DMS153 treated with DMSO at 0.1 percent for 48 hours (cell line): ENCODE measurements at regions not wholly inside any gene's neighbourhood (a gene's known extent, or its start where the extent isn't known, plus 50 kb on each side); places are given as distances from the start of the nearest gene placed in this dataset.

Source experiments
- DNase-seq: peaks from one replicate; lab custom pipeline; 2025; ENCODE audit not compliant: unreplicated experiment; lab: John Stamatoyannopoulos, UW

DNA sequence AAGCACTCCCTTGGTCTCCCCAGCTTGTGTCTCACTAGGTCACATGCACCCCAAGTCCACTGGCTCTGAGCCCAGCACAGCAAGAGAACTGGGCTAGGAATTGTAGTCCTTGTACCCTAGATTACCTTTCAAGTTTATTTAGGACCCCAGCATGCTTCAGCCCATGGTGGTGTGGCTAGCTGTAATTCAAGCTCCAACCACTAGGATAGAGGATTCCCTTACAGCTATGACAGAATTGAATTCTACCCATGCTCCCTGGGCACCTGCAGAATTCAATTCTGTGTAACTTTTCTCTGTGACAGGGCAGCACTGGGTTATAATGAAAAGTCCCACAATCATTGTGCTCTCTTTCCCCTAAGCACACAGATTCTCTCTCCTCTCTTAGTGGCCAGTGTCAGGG lies 253.8 kb upstream of the DMD start:
- DNase-seq, result no peak

DNA sequence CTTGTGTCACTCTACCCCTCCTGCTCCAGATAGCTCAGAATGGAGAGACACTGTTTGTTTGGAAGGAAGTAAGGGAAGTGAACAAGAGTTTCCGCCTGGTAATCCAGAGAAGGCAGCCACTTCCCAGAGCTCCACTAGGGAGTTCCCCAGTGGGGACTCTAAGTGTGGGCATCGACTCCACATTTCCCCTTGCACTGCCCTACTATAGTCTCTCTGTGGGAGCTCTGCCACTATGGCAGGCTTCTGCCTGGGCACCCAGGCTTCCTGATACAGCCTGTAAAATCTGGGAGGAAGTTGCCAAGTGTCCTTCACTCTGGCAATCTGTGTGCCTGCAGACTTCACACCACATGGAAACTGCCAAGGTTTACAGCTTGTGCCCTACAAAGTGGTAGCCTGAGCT lies 245.8 kb upstream of the DMD start:
- no peak for DNase-seq

DNA sequence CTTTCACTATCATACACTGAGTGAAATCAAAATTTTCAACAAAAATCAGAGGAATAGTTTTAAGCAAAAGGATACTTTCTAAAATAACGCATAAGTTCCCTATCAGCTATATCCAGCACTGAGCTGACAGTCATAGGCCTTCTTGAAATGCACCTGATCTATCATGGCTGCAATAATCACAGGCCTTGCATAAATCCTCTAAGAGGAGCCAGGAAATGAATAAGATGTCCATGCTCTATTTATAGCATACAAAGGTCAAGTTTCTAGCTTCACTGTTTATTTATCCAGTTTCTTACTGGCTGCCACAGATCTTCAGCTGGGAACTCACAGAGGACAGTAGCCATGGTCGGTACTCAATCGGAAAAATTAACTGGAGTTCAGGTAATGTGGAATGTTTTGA lies 235.9 kb upstream of the DMD start:
- no peak for DNase-seq

DNA sequence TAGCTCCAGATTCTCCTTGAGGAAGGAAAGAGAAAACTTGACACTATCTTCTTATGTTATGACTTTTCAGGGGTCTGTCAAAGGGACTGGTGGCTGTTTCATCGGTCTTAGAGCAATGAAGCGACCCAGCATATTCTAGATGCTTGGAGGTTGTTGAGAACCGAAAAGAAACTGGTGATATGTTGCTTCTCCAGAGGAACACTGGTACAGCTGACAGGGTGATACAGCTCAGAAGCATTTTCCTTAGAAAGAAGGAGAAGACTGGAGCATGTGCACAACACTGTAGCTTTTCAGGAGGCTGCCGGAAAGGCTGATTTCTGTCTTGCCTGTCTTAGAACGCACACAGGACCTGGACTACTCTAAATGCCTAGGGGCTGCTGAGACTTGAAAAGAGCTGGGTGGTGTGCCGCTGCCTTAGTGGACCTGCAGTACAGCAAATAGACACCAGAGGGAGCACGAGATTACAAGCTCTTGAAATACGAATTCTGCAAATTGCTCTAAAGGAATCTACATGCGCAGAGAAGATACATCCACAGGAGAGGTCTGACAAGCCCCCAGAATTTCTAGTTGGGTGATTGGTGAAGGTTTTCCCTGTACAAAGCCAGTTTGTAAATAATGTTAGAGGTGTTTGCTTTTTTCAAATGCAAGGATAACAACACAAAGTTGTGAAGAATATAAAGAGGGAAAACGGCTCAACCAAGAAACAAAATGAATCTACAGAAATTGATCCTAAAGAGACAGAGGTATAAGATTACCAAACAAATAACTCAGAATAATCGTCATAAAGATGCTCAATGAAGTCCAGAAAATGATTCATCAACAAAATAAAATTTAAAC lies 223.1 kb upstream of the DMD start:
- peak; percentile 1 for DNase-seq

DNA sequence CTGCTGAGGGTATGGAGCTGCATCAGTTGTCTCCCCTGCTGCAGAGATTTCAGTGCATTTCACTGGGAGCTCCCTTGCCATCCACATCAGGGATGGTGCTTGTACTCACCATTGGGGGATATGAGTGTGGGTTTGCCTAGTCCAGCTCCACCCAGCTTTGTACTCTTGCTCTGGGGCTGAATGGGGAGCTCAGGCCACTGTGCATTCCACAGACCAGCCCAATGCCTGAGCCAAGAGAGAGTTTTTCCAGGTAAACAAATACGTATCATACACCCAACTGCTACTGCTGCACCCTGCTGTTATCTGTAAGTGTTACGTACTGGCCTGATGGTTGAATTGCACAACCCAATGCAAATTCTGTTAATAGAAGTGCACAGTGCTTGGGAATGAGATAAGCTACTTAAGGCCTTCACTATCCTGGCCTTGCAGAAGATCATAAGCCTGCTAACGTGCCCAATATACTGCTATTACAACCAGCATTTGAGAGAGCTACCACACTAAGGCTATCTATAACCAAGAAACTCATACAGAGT lies 205.0 kb upstream of the DMD start:
- no peak for DNase-seq

DNA sequence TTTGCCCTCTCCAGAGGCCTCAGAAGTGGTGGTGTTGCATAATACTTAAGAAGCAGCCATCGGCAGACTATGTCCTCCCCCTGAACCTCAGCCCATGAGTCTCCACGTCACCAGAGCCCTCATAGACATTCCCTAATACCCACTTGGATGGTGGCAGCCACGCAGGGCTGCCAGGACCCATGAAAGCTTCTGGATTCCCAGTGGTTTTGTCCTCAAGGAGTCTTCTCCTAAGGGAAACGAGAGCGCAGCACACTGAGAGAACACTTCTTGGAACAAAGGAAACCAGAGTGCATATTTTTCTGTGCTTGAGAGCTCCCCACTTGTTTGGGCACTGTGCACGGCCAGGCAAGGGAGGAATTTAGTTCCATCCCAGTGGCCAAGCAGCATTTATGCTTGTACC lies 204.1 kb upstream of the DMD start:
- no peak for DNase-seq

DNA sequence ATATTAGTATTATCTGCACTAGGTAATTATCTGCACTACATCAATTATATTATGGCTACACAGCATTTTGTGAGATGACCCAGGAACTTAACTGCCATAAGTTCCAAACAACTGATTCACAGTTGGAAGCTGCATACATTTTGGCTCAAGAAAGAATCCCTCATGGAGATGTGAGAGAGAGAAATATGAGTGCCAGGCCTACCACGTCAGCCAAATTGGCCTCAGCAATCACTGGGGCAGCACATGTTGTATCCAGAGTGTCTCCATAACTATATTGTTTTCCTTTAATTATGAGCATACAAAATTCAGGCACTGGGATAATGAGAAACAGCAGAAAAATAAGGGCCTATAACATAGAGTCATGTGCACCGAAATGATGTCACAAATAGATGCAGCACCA lies 174.2 kb upstream of the DMD start:
- DNase-seq, result no peak

DNA sequence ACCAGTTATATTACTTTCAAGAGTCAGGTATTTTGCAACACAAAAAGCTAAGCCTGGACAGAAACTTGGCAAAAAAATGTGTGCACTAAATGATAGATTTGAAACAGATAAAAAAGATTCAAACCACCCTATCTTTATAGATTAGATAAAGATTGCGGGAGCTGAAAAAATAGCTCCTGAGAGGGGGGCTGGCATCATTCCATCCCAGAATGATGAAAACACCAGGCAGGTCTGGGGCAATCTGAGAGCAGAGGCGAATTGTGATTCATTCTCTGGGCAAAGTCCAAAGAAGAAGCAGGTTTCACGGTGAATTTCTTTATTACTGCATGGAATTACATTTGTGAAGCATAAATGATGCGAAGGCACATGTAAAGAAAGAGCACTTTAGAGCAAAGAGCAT lies 168.5 kb upstream of the DMD start:
- no peak for DNase-seq

DNA sequence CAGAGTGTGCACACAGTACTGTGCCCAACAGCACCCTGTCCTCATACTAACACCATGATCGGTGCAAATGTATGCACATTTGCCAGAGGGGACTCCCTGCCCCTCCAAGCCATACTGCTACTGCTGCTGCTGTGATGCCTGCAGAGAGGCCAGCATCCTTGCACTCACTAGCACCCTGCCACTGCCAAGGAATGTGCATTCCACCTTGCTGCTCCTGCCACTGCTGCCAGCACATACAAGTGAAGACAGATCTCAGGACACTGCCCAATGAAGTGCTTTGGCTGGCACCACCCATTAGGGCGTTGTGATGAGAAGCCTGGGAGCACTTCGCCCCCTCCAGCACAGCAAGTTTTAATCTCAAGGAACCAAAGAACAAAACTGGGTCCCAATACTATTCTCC lies 146.3 kb upstream of the DMD start:
- no peak for DNase-seq

DNA sequence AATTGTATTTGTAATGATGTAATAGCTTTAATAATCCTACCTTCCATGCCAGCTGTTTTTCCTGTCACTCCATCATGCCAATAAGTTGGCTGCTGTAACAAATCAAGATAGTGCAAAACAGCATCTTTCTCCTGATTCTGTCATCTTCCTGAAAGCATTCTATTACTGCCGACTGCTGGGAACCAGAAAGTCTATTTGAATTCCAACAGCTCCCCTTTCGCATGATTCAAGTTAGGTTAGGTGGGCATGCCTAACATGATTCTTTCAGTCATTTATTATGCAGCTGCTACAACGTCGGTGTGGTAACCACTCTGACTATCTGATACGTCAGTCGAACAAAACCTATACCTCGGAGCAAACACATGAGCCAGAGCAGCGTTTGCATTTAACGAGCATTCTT lies 127.9 kb upstream of the DMD start:
- DNase-seq, result peak; percentile 23

DNA sequence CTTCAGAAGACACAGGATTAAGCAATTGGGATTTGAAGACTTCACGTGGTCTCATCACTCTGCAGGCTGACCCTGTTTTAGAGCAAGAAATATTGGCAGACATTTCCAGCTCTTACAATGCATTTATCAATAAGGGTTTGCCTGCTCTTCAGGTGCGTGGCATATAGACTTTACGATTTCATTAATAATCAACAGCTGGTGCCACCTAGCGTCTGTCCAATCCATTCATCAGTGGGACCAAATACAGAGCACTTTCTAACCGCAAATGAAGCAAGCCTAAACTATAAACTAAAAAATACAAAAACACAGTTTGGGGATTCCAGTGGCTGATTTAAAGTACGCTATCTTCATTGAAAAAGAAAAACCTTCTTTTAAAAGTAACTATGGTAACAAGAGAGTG lies 125.4 kb upstream of the DMD start:
- peak; percentile 5 for DNase-seq

DNA sequence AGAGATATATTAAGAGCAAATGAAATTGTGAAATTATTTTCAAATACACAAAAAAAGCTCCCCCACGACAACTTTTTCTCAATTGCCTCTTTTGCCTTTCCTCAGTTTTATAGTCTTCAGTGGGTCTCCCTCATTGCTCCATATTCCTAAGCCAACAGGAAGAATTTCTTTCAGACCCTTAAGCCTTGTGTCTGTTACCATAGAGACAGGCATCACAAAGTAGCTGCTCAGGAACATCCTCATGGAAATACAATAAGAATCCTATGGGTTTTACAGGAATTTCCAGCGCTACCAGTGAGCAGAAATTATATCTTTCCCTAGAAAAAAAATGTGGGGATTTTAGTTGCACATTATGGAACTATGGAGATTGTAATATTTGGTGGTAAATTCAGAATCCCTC lies 121.9 kb upstream of the DMD start:
- DNase-seq, result no peak

DNA sequence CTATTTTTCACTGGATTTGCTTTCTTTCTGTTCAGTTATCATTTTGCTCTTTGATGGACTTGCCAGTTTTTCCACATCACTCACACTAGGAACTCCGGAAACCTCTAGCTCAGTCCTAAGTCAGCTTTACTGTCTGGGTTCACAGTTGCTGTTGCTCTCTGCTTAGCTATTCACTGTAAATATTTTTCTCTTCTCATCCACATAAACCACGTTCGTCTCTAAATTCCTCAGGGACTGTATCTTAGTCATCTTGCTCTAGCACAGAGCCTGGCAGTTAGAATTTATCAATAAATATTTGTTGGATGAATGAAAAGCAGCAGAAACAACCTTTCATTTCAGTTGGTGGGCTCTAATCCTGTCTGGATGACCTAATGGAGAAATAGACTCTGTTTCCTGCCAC lies 119.4 kb upstream of the DMD start:
- no peak for DNase-seq

DNA sequence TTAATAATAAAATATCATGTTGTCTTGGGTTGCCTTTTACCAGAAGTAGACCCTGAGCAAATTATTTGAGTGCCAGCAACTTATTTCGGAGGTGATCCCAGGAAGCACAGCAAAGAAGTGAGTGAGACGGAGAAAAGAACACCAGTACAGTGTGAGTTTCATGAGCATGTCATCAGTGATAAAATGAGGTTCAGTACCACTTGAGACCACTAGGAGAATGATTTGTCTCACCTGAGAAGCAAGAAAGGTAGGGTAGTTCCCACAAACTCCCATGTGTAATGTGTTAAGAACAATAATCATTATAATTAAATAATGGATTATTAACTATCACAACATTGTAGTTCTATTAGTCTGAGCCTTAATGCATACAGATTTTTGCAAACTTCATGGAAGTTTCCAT lies 112.8 kb upstream of the DMD start:
- no peak for DNase-seq

DNA sequence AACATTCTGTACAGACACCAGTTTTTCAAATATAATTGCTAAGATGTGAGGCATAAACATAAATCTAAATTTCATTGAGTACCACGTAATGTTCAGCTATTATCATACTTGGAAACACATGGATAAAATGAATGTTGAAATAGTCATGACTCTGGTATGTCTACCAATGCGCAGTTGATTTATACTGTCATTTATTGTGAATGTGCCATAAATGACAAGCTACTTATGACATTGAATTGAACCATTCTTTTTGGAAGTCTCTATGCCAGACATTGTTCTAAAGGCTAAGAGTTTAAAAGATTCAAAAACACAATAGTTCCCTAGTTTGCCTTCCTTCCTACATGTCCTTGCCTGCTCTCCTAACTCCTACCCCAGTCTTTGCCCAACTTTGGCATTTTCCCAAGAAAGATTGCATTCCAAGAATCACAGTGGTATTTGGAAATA lies 96.6 kb upstream of the DMD start:
- DNase-seq, result no peak

DNA sequence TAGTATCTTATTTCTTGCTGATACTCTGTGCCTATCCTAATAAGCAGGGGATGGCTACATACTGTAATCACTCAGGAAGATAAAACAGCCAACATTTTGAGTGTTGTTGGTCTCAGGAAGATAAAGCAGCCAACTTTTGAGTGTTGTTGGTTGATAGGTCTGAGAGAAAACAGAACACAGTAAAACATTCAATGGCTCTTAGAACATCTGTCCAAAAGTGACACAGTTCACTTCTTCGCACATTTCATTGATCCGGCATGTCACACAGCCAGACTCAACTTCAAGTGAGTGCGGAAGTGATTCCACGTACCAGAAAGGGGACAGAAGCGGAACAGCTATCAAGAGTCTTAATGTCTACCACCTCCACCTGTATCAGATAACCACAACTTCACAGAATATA lies 87.3 kb upstream of the DMD start:
- no peak for DNase-seq

DNA sequence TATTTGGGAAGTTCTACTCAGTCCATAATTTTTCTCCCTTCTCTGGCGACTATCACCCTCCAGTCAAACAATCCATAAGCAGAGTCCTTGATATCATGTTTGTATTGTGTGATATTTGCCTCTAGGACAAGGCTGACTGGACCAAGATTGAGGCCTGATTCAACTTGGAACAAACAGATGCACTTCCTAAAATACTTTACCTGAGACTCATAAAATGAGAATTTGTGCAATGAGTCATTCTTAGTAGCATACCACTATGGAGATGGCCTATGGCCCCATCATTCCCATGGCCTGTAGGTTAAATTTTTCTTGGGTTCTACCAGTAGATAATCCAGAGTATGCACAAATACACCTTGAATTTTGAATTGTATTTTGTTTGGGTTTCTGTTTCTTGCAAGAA lies 74.2 kb upstream of the DMD start:
- no peak for DNase-seq

DNA sequence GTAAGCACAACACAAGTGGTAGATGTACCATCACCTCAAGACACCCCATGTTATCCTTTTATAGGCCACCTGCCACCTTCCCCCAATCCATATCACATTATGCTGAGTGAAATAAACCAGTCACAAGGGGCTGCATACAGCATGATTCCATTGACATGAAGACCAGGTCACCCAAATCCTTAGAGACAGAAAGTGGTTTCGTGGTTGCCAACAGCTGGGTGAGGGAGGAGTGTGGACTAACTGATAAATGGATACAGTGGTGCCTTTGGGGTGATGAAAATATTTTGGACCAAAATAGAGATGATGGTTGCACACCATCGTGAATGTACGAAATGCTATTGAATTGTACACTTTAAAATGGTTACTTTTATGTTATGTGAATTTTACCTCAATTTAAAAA lies 65.7 kb upstream of the DMD start:
- DNase-seq, result no peak

DNA sequence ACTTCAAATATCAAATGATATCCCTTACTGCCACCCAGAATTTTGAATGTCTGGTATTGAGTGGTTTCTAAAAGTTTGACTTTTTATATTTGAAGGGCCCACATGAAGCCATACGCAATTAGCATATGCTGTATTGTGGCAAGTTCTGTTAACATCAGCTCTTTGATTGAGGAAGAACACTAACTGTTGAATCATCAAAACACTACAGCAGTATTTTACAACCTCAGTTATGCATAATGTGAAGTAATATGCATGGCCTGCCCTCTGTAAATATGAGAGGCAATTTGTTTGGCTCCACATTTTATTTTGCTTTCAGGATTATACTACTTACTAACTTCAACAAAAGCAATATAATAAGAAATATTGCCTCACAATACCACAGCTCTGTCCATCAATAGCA lies 62.2 kb upstream of the DMD start:
- DNase-seq, result no peak

DNA sequence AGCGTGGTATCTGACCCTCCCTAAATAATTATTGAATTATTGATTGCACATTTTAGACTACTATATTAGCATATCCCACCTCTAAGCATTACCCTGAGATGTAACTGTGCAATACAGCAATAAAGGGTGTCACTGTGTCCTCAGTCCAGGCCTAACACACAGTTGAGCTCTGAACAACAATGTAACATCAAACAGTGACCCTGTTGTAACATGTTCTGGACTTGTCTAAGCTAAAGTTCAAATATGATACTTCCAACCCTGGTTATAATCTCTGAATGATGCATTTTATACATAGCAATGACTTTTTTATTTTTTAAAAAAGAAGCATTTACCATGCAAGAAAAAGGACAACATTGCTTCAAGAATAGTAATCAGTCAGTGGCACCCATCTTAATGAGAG lies 61.6 kb upstream of the DMD start:
- no peak for DNase-seq
